ENCODE measurements at regions not wholly inside any gene's neighbourhood (a gene's known extent, or its start where the extent isn't known, plus 50 kb on each side); places are given as distances from the start of the nearest gene placed in this dataset.

- TF ChIP-seq EZH2 (IDR thresholded peaks at IDR 0.05; ENCODE audit: low read depth) (no peak), CTCF (conservative IDR thresholded peaks at IDR 0.05) (no peak)
These were observed 358.4 kb upstream of the PROK2 start for GRCh38 chr3:72143322-72143721.
